Caco-2 (cell line): ENCODE measurements at regions not wholly inside any gene's neighbourhood (a gene's known extent, or its start where the extent isn't known, plus 50 kb on each side); places are given as distances from the start of the nearest gene placed in this dataset.

Experiments
- BruUV-seq: library from RNA; stranded (reverse); fragments of 400-500 nt; replicated peaks from 2 replicates; lab custom pipeline; 2021; lab: Mats Ljungman, UMichigan
- CTCF ChIA-PET: fragments of 300-600 bp; sonication (Branson Sonifier 250); formaldehyde crosslinking; loops from one replicate; lab custom pipeline; 2022; ENCODE audit warnings: antibody characterized with exemption; lab: Charles Lee
- POLR2A ChIA-PET: fragments of 300-600 bp; sonication (Branson Sonifier 250); formaldehyde crosslinking; loops from one replicate; lab custom pipeline; 2022; ENCODE audit warnings: antibody characterized with exemption; lab: Charles Lee
- DNase-seq, 2 experiments: peaks; one replicate each; pipeline versions ENCODE4 v3.0.0 to v3.0.0-alpha.2; 2020 to 2022
- H3K27me3 ChIP-seq: replicated peaks from 2 replicates; pipeline ENCODE4 v1.6.0; 2011; ENCODE audit warnings: low read length; ENCODE audit not compliant: control insufficient read depth, insufficient read depth
- H3K36me3 ChIP-seq: 2 replicates; pipeline ENCODE4 v1.5.1; 2011; ENCODE audit warnings: low read length; ENCODE audit not compliant: control insufficient read depth, insufficient read depth
- H3K4me1 ChIP-seq: fragments of 250-450 bp; sonication (Bioruptor Pico); 2 replicates; pipeline ENCODE4 v1.5.1; 2020; ENCODE audit warnings: mild to moderate bottlenecking
- H3K4me3 ChIP-seq: 2 replicates; pipeline ENCODE4 v1.5.1; 2011; ENCODE audit warnings: low read depth, mild to moderate bottlenecking, control low read depth, low read length
- H3K9me3 ChIP-seq: fragments of 250-450 bp; sonication (Bioruptor Pico); 2 replicates; pipeline ENCODE4 v1.5.1; 2020; ENCODE audit warnings: mild to moderate bottlenecking, moderate library complexity
- H3K27ac Mint-ChIP-seq: one replicate; pipeline ENCODE4 v1.8.0; 2022; ENCODE audit warnings: mixed read lengths; ENCODE audit not compliant: unreplicated experiment
- H3K27me3 Mint-ChIP-seq: one replicate; pipeline ENCODE4 v1.8.0; 2022; ENCODE audit warnings: mixed read lengths; ENCODE audit not compliant: insufficient read depth, unreplicated experiment
- H3K36me3 Mint-ChIP-seq: one replicate; pipeline ENCODE4 v1.8.0; 2022; ENCODE audit warnings: mild to moderate bottlenecking, mixed read lengths; ENCODE audit not compliant: insufficient read depth, unreplicated experiment
- H3K4me1 Mint-ChIP-seq: one replicate; pipeline ENCODE4 v1.8.0; 2022; ENCODE audit warnings: low read depth, mixed read lengths; ENCODE audit not compliant: unreplicated experiment
- H3K4me3 Mint-ChIP-seq: one replicate; pipeline ENCODE4 v1.8.0; 2022; ENCODE audit warnings: mild to moderate bottlenecking, moderate library complexity, mixed read lengths; ENCODE audit not compliant: unreplicated experiment
- H3K9me3 Mint-ChIP-seq: one replicate; pipeline ENCODE4 v1.8.0; 2022; ENCODE audit warnings: mixed read lengths; ENCODE audit not compliant: unreplicated experiment
- intact Hi-C: fragments of 100-400 bp; cut with micrococcal nuclease; formaldehyde crosslinking; loops from one replicate; pipeline ENCODE4 v1.10.0; 2022; ENCODE audit not compliant: unreplicated experiment
- TF ChIP-seq, protein P1 (sequence below), 2 experiments: fragments of 200-600 bp in 1 of 2; IDR thresholded peaks; 1 replicate in 1 of 2; 2 replicates in 1 of 2; pipeline versions ENCODE4 v1.5.1 to v1.8.0; 2011 to 2022; ENCODE audit warnings: antibody characterized with exemption in 1 of 2, control low read depth in 1 of 2, inconsistent platforms in 1 of 2, low read depth in 1 of 2, low read length in 1 of 2, mild to moderate bottlenecking in 1 of 2, moderate library complexity in 1 of 2; ENCODE audit not compliant: insufficient read depth in 1 of 2, severe bottlenecking in 1 of 2, unreplicated experiment in 1 of 2

DNA sequence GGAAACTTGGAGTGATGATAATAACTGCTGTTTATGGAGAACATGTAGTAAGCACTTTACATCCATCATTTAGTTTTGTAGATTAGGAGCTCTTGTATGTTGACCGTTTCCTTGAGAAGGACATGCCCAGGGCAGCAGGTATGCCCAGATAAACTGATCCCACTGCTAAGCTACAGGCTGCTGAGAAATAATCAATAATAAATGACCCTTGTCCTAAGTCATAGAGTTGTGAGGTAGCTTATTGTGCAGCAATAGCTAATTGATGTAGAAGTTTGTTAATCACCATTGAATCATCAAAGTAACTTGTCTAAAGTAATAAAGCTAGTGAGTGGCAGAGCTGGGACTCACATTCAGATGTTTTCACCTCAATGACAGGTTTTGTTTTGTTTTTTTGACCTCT lies 287.2 kb upstream of the CYRIA start:
- intact Hi-C loops = no loop called here
- Histone ChIP-seq H3K9me3 (no peaks in the 10 kb centered on the region), H3K4me3 (no peak overlapping the region), H3K36me3 (no peaks in the 10 kb centered on the region), H3K27me3 (no peaks in the 10 kb centered on the region), H3K4me1 (no peaks in the 10 kb centered on the region)
- TF ChIP-seq, protein P1, sequence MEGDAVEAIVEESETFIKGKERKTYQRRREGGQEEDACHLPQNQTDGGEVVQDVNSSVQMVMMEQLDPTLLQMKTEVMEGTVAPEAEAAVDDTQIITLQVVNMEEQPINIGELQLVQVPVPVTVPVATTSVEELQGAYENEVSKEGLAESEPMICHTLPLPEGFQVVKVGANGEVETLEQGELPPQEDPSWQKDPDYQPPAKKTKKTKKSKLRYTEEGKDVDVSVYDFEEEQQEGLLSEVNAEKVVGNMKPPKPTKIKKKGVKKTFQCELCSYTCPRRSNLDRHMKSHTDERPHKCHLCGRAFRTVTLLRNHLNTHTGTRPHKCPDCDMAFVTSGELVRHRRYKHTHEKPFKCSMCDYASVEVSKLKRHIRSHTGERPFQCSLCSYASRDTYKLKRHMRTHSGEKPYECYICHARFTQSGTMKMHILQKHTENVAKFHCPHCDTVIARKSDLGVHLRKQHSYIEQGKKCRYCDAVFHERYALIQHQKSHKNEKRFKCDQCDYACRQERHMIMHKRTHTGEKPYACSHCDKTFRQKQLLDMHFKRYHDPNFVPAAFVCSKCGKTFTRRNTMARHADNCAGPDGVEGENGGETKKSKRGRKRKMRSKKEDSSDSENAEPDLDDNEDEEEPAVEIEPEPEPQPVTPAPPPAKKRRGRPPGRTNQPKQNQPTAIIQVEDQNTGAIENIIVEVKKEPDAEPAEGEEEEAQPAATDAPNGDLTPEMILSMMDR (IDR thresholded peaks at IDR 0.05; ENCODE audit: insufficient read depth in 1 of 2, low read depth in 1 of 2, low read length in 1 of 2, severe bottlenecking in 1 of 2, unreplicated experiment in 1 of 2) = no peak
- CTCF ChIA-PET = no interaction called here
- no peak overlapping the region for H3K4me3 Mint-ChIP-seq
- BruUV-seq = no TSS peak
- no peaks in the 10 kb centered on the region for H3K9me3 Mint-ChIP-seq
- H3K27ac Mint-ChIP-seq = no peak overlapping the region
- no peaks in the 10 kb centered on the region for H3K36me3 Mint-ChIP-seq
- H3K27me3 Mint-ChIP-seq = peaks cover 2% of the 10 kb centered on the region
- no peak for DNase-seq
- no peaks in the 10 kb centered on the region for H3K4me1 Mint-ChIP-seq
- POLR2A ChIA-PET = no interaction called here

DNA sequence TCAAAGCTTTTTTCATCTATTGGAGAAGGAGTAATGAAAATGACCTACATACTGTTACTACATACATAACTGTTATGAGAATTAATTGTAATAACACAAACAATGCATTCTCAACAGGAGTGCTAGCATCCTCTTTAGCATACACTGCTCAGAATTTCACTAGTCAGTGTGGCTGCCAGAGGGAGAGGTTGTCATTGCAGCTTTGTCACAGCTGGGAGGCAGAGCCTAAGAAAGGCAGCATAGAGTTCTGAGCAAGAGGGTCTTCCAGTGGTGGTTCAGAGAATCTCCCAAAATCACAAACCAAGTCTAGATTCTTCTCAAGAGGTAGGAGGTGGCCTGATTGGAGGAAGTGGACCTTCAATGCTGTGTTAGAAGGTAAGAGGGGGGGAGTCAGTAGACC lies 286.7 kb upstream of the CYRIA start:
- Histone ChIP-seq H3K9me3 (no peaks in the 10 kb centered on the region), H3K4me1 (no peaks in the 10 kb centered on the region), H3K4me3 (no peak overlapping the region), H3K27me3 (no peaks in the 10 kb centered on the region), H3K36me3 (no peaks in the 10 kb centered on the region)
- H3K9me3 Mint-ChIP-seq = no peaks in the 10 kb centered on the region
- no TSS peak for BruUV-seq
- no peak overlapping the region for H3K27ac Mint-ChIP-seq
- TF ChIP-seq, protein P1 (IDR thresholded peaks at IDR 0.05; ENCODE audit: insufficient read depth in 1 of 2, low read depth in 1 of 2, low read length in 1 of 2, severe bottlenecking in 1 of 2, unreplicated experiment in 1 of 2) = no peak
- no peaks in the 10 kb centered on the region for H3K4me1 Mint-ChIP-seq
- no peak for DNase-seq
- H3K4me3 Mint-ChIP-seq = no peak overlapping the region
- ChIA-PET CTCF (interaction anchor here (0.5 kb wide), 1 partner anchor 823 kb away, joined by 6 read pairs; no protein-coding TSS in a partner anchor), POLR2A (no interaction called here)
- peaks cover 2% of the 10 kb centered on the region for H3K27me3 Mint-ChIP-seq
- intact Hi-C loops = no loop called here
- no peaks in the 10 kb centered on the region for H3K36me3 Mint-ChIP-seq

DNA sequence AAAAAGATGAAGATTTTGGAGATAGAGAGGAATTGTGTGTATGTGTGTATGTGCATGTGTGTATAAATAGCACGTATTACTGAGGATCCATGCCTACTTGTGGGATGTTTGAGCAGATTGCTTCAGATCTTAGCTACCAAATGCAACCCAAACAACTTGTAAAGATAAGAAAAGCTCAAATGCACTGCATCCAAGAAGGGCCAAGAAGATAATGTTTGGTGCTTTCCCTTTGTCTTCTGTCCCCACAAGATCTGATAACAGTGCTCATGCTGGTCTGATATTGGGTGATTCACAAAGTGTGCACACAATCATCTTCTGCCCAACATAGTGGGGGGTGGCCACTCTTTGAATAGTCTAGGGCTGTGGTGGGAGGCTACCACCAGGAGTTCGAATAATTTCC lies 284.8 kb upstream of the CYRIA start:
- Histone ChIP-seq H3K4me3 (no peak overlapping the region), H3K36me3 (no peaks in the 10 kb centered on the region), H3K9me3 (no peaks in the 10 kb centered on the region), H3K27me3 (no peaks in the 10 kb centered on the region), H3K4me1 (no peaks in the 10 kb centered on the region)
- intact Hi-C loops = no loop called here
- DNase-seq = no peak
- ChIA-PET CTCF (no interaction called here), POLR2A (no interaction called here)
- TF ChIP-seq, protein P1 (IDR thresholded peaks at IDR 0.05; ENCODE audit: insufficient read depth in 1 of 2, low read depth in 1 of 2, low read length in 1 of 2, severe bottlenecking in 1 of 2, unreplicated experiment in 1 of 2) = no peak
- no peaks in the 10 kb centered on the region for H3K4me1 Mint-ChIP-seq
- no peaks in the 10 kb centered on the region for H3K9me3 Mint-ChIP-seq
- no peak overlapping the region for H3K27ac Mint-ChIP-seq
- no peak overlapping the region for H3K4me3 Mint-ChIP-seq
- no TSS peak for BruUV-seq
- H3K27me3 Mint-ChIP-seq = no peaks in the 10 kb centered on the region
- no peaks in the 10 kb centered on the region for H3K36me3 Mint-ChIP-seq
